Epithelial cell of esophagus (primary cell): ENCODE measurements at regions not wholly inside any gene's neighbourhood (a gene's known extent, or its start where the extent isn't known, plus 50 kb on each side); places are given as distances from the start of the nearest gene placed in this dataset.

Experiments
- DNase-seq: peaks from one replicate; pipeline ENCODE4 v3.0.0; 2010; ENCODE audit warnings: low read depth
- H3K4me3 ChIP-seq: 2 replicates; pipeline ENCODE4 v1.5.1; 2011; ENCODE audit warnings: mild to moderate bottlenecking, low read length, control low read depth
- CTCF ChIP-seq: IDR thresholded peaks from 2 replicates; pipeline ENCODE4 v1.5.1; 2011; ENCODE audit warnings: low read depth, mild to moderate bottlenecking, low read length, control low read depth, inconsistent platforms; ENCODE audit not compliant: insufficient read depth; ENCODE audit errors: missing control alignments

GRCh38 chr3:127373441-127374085 lies 85.7 kb upstream of the PRR20G start:
- H3K4me3 ChIP-seq = no peak overlapping the region
- no peak for DNase-seq
- TF ChIP-seq CTCF = no peak

GRCh38 chr3:127371846-127372245 lies 84.0 kb upstream of the PRR20G start:
- H3K4me3 ChIP-seq = no peak overlapping the region
- TF ChIP-seq CTCF = no peak
- no peak for DNase-seq

- no peak overlapping the region for H3K4me3 ChIP-seq
- TF ChIP-seq CTCF = no peak
- no peak for DNase-seq
These were observed 83.5 kb upstream of the PRR20G start for GRCh38 chr3:127371334-127371733.

- TF ChIP-seq CTCF = no peak
- no peak for DNase-seq
- no peak overlapping the region for H3K4me3 ChIP-seq
These were observed 83.1 kb upstream of the PRR20G start for GRCh38 chr3:127370906-127371305.

DNA sequence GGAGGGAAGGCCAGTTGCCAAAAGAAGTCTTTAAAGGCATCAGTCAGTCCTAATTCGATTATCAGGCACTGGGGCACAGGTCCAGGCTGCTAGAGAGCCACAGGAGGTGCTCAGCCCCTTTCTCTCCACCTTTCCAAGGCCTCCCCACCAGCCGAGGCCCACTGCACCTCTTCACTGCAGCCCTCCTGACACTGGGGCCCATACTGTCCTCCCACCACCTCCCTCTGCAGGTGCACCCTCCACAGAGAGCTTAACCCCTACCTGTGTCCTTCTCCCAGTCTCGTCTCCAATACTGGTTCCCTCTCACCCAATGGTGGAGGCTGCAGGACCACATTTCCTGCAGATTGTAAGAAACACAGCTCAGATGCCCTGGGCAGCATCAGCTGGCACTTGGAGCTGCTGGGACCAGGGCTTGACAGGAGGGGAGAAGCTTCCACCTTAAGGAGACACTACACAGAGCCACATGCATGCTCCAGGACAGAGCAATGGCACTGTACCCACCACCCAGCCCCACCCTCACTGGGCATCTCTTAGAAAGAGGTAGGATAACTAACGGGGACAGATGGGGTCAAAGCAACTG lies 81.6 kb upstream of the PRR20G start:
- no peak for TF ChIP-seq CTCF
- H3K4me3 ChIP-seq = no peak overlapping the region
- DNase-seq = no peak

- DNase-seq = no peak
- TF ChIP-seq CTCF = no peak
- no peak overlapping the region for H3K4me3 ChIP-seq
These were observed 80.6 kb upstream of the PRR20G start for GRCh38 chr3:127368186-127369032.
